ENCODE measurements at regions not wholly inside any gene's neighbourhood (a gene's known extent, or its start where the extent isn't known, plus 50 kb on each side); places are given as distances from the start of the nearest gene placed in this dataset.
"Not testable (repeated sequence)": the region's sequence is repeated elsewhere in the genome, so short reads cannot be mapped to it uniquely, and the experiment has no call there.

- DNase-seq, result not testable (repeated sequence)
These were observed 216.8 kb upstream of the CDKN2B start for GRCh38 chr9:22225856-22226255.

GRCh38 chr9:22227986-22228385 is 218.6 kb upstream of the DMRTA1 start:
- no peak for DNase-seq

DNA sequence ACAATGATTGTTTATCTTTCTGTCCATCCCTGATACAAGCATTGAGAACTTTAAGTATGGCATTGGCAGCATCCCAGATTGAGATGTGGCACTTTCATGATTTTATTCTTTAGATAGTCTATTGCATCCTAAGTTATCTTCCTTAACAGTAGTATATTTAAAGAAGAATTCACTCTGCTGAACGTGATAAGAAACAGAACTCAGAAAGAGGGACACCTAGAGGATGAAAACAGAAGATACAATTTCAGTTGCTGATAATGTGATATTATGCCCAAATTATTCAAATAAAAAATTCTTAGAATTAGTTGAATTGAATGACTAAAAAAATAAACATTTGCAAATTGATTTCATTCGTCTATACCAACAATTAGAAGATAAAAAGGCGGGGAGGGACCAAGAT is 218.1 kb upstream of the DMRTA1 start:
- no peak for DNase-seq

DNA sequence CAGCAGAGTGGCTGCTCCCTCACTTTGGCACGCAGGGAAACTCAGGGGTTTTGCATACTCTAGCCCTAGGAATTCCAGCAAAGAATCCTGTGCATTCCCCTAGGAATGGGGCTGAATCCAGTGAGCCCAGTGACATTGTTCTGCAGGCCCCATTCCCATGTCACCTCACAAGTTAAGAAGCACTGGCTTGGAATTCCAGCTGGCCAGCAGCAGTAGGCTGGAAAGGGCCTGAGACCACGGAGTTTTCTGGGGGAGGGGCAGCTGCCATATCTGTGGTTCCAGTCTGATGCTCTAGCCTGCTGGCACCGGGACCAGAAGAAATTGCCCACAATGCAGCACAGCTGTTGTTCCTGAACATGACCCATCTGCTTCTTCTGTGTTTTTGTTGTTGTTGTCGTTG is 217.6 kb upstream of the DMRTA1 start:
- no peak for DNase-seq

- not testable (repeated sequence) for DNase-seq
These were observed 215.3 kb upstream of the DMRTA1 start for GRCh38 chr9:22231309-22231708.

DNA sequence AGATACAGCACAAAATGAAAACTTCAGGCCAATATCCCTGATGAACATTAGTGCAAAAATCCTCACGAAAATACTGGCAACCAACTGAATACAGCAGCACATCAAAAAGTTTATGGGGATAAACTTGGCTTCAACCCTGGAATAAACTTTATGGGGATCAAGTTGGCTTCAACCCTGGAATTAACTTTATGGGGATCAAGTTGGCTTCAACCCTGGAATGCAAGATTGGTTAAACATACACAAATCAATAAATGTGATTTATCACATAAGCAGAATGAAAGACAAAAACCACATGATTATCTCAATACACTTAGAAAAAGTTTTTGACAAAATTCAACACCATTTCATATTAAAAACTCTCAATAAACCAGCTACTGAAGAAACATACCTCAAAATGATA is 213.7 kb upstream of the DMRTA1 start:
- DNase-seq, result no peak

DNA sequence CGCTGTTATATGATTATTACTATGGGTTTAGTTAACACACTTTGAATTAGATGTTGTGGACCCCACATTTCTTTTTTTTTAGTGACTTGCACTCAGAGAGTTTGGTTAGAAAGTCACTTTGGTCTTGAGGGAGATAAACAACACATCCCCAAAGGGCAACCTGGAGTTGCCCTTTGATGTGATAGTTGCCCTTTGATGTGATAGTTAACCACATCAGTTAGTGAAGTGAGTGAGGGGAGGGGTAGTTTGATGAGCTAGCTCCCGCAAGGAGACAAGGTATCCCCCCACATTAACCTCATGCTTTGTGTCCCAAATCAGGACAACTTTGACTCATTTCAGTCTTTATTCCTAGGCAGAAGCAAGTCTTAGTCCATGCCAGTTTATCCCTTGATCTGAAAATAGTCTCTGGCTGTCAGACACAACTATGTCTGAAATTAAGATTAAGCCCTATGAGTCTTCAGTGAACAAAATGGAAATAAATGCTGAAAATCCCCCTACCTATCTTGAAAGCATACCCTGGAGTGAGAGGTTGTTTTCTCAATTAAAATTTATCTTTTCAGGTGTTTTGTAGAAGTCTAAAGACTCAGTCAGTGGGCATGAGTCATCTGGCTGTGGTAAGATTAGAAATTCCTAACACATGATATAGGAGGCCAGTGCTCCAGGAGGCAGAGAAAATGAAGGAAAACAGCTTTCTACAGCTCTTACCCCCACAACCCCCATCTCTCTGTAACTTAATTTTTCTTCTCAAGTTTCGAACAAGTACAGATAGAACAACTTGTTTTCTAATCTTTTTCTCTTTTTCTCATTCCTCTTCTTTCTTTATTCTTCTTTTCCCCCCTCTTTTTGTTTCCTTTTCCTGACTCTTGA is 208.9 kb upstream of the DMRTA1 start:
- no peak for DNase-seq

DNA sequence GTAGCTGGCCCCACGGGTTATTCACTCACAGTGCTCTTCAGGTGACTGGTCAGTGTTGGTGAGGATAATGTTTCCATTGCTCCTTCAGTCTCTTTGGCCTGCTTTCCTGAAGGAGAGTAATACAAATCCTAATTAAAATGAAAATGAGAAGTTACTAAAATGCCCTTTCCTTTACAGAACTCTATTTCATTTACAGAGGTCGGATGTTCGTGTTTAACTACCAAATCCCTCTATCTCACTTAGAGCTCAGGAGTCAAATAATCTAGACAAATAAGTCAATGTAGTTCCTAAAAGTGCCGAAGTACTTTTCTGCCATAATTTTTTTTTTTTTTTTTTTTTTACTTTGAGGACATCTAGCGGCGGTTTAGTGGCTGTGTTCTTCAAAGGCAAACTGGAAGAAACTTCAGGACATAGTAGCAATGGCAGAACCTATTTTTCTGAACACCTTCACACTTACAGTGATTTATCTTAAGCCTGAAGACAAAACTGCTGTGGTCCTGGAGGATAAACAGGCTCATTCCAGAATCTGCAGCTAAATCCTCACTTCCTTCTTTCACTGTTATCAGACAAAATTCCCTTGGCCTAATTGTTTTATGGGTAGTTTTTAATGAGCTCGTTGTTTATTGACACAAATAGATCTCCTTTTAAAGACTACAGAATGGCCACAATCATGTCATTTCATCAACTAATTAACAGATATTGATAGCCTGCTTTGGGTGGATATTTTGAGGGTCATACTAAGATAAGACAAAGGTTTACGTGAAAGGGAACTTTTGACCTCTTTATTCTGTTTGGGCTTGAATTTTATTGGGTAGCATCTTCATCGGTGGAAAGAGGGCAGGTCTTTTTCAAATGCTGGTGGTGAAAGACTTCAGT is 207.6 kb upstream of the DMRTA1 start:
- DNase-seq, result peak in 1 of 2 donors; percentile 5

DNA sequence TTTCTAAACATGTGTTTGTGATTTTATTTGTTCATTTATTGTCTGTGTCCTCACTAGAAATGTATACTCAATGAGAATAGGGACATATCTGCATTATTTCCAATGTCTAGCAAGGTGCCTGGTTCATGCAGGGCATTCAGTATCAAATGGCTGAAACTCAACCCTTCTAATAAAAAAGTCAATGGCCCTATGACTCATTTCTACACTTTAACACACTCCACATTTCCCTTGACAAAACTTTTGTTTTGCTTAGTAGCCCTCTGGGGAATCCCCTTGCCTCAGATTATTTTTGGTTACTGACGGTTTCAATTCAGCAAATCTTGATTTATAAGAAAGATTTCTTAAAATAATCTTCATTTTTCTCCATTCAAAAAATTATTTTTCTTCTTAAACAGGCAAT is 206.0 kb upstream of the DMRTA1 start:
- no peak for DNase-seq

DNA sequence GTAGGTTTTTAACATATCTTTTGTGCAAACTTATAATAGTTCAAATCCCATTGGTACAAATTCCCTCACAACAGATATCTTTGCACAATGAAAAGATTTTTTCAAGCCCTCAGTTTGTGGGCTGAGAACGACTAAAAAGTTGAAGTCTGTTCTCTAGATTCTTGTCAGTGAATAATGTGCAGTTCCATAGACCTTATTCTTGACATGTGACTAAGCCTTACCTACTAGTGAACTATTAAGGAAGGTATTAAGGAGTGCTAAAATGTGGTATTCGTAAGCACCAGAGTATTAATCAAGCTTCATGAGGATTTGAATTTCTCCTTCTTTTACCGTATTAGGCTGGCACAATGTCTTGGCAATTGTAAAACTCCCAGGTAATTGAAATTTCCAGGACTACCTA is 205.6 kb upstream of the DMRTA1 start:
- no peak for DNase-seq

DNA sequence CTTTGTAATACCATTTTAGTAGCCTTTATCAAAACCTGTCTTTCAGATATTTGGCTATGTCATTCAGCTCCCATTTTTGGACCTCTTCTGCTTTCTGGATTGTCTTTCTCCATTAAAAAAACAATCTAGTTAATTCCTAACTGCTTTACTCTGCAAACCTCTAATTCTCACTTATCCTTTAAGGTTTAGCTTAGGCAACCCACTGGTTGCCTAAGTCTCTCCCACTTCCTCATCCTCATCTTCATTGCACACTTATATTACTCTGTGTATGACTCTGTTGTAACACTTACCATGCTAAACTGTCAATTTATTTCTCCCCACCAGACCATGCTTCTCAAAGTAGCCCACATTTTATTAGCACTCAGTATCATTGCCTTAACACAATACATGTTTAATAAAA is 205.0 kb upstream of the DMRTA1 start:
- DNase-seq, result no peak

GRCh38 chr9:22244139-22245011 is 202.2 kb upstream of the DMRTA1 start:
- peak in 1 of 2 donors; percentile 40 for DNase-seq

DNA sequence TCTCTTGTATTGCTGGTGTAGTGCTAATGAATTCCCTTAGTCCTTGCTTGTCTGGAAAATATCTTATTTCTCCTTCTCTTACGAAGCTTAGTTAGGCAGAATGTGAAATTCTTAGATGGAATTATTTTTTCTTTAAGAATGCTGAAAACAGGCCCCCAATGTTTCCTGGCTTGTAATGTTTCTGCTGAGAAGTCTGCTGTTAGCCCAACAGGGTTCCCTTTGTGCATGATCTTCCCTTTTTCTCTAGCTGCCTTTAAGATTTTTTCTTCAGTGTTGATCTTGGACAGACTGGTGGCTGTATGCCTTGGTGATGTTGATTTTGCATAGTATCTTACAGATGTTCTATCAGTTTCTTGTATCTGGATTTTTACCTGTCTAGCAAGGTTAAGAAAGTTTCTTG is 191.3 kb upstream of the DMRTA1 start:
- DNase-seq, result no peak

GRCh38 chr9:22256381-22256780 is 190.2 kb upstream of the DMRTA1 start:
- DNase-seq, result no peak

GRCh38 chr9:22257026-22257816 is 189.4 kb upstream of the DMRTA1 start:
- DNase-seq, result no peak

DNA sequence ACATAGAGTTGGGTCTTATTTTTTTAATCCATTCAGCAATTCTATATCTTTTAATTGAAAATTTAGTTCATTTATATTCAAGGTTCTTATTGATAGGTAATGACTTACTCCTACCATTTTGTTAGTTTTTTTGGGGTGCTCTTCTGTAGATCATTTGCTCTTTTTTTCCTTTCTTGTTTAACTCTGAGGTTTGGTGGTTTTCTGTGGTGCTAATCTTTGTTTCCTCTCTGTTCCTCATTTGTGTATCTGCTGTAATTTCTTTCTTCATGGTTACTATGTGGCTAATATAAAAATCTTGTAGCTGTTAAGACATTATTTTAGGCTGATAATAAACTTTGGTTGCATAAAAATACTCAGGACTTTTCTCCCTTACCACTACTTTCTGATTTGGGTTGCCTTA is 181.6 kb upstream of the DMRTA1 start:
- DNase-seq, result no peak

DNA sequence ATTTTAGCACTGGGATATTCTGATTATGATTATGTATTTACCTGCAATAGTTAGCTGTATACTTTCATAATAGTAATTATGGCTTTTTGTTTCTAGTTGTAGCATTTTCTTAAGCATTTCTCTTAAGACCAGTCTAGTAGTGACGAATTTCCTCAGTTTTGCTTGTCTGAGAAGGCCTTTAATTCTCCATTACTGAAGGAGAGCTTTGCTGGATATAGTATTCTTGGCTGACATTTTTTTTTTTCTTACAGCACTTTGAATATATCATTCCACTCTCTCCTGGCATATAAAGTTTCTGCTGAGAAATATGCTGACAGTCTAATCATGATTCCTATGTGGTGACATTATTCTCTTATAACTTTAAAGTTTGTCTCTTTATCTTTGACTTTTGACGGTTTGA is 181.1 kb upstream of the DMRTA1 start:
- no peak for DNase-seq

DNA sequence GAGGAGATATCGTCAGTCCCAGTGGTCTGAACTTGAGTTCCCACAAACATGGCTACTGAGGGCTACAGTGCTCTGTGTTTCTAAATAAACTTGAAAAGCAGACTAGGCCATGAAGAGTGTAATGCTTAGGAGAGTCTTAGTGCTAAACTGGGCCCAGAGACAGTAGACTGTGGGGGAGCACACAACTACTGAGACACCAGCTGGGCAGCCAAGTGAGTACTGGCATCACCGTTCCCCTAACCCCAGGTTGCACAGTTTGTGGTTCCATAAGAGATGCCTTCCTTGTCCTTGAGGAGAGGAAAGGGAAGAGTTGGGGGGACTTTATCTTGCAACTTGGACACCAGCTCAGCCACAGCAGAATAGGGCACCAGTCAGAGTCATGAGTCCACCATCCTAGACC is 172.1 kb upstream of the DMRTA1 start:
- DNase-seq, result no peak

DNA sequence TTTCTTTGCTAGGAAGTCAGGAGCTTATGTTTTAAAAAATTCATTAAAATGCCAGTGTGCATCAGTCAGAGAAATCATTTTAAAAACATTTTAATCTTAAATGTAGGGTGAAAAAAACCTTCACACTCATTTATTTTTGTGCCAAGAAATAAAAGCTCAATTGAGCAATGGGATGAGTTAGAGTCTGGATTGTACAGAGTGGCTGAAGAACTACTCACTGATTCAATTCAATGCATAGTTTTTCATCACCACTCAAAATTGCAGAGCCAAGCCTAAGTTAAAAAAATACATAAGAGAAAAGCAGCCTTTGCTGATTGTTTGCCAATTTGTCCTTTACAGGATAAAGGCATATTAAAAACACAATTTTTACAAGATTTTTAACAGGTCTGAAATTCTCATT is 168.2 kb upstream of the DMRTA1 start:
- DNase-seq, result no peak

DNA sequence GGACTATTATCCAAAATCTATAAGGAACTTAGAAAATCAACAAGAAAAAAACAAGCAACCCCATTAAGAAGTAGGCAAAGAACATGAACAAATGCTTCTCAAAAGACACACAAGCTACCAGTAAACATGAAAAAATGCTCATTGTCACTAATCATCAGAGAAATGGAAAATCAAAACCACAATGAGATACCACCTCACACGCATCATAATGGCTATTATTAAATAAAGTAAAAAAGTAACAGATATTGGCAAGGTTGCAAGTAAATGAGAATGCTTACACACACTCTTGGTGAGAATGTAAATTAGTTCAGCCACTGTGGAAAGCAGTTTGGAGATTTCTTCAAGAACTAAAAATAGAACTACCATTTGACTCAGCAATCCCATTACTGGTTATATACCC is 167.0 kb upstream of the DMRTA1 start:
- no peak for DNase-seq

DNA sequence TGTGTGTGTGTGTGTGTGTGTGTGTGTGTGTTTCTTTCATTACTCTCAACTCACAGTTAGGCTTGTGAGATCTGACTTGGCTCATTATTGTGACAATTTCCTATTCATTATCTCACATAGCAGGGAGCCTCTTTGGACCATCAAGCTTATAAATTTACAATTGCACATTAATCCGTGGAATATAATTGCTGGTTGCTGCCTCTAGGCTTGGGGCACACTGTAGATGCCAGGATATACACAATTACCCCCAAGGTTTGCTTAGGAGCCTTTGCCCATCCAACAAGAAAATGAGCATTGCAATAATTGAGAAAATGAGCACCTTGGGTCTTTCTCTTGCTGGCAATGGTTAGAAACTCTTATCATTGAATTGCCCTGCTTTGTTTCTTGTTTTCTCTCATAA is 161.6 kb upstream of the DMRTA1 start:
- no peak for DNase-seq

DNA sequence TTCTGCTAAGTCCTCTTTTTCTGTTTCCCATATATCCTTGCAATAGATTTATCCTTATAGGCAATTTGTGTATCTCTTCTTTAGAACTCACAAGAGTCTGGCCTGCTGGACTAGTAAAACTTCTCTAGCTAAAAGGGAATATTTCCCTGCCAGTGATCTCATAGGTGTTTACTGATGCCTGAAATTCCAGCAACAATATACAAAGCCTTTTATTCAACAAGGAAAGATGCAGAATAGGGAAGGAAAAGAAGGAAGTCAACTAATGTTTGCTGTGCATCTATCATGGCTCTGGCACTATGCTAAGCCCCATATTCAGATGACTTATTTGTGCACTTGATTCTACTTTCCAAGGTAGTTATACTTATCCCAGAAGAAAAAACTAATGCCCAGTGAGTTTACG is 160.0 kb upstream of the DMRTA1 start:
- no peak for DNase-seq

All from bone marrow (tissue), 2 donors.